GM19023 (cell line): ENCODE measurements at regions not wholly inside any gene's neighbourhood (a gene's known extent, or its start where the extent isn't known, plus 50 kb on each side); places are given as distances from the start of the nearest gene placed in this dataset.

Source experiments
- ATAC-seq: cut with Tn5 transposase; IDR thresholded peaks from one replicate; pipeline ENCODE4 v1.9.1; 2021; ENCODE audit warnings: mild to moderate bottlenecking, moderate library complexity; ENCODE audit not compliant: unreplicated experiment

DNA sequence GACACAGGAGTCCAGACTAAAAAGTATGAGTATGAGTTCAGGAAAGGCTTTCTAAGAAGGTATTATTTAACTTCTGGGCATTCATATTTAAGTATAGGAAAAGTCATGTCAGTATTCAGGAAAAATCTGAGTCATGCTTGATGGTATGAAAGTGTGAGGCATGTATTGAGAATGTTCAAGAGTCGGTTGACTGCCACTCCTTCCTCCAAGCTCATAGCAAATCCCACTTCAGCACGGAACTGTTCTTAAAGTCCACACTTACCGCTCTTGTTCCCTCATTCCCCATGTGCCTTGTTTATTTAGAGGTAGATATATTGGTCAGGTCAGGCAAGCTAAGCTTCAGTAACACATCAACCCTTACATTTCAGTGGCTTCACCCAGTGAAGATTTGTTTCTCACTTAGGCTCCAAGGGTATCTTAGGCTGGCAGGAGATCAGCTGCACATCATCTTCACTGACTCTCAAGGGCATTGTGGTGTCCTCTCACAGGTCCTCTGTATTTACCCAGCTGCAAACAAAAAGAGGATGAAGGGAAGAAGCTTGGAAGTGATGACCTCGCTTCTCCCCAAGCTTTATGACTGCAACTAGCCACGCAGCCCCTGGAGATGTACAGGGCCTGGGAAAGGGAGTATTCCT, 1189.2 kb downstream of the EFNB2 start:
- no peak for ATAC-seq

DNA sequence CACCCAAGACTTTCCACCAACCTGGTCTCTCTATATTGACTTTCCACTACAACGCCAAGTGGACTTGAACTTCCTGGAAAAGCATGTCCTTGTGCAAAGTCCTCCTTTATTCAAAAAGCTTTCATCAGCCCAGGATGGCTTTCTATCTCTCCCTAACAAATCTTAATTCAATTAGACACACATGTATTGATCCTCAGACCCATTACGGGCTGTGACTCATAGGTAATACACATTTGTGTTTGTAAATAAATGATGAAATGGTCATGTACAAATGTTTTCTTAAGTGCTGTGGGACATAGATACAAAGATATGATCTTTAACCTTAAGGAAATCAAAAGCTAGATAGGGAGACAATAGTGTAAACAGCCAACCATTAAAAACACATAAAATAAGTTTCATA, 1189.7 kb downstream of the EFNB2 start:
- no peak for ATAC-seq

DNA sequence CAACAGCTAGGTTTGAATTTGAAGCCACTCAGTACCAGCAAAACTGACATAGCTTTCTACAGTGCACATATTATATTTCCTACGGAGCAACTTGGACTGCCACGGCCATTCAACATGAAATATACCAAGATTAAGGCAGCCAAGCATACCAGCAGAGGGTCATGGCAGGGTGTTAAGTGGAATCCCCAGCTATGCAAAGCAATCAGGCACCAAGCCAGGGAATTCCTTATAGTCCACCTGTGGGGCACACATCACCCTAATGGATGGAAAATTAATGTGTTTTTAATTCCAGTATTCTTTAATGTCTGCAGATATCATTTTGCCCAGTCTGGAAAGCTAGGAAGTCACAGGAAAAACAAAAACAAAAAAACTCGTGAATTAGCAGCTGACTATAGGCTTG, 1190.3 kb downstream of the EFNB2 start:
- no peak for ATAC-seq

DNA sequence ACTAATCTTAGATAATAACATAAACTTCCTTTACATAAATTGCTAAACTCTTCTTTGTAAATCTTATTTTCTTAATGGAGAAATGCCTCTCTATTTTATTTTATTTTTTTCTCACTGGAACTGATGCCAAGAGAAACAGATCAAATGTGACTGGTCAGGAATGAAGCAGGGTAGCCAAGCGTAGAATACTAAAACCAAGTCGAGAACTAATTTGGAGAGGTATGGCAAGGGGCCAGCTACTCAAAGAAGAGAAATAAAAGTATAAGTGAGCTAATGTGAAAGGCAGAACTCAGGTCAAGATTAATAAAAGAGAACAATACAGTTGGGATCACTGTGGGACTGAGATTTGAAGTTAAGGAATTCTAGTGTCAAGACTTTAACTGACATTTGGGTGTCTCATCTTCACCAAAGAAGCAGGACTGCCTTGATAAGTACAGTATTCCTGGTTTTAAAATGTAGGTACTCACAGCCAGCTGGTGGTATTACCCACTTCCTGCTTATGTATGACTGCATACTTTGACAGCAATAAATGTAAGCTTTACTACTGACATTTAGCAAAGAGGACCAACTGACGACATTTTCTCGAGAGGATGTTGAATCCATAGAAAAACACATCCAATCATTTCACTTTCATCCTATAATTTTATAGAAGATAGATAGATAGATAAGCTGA, 1192.2 kb downstream of the EFNB2 start:
- no peak for ATAC-seq

DNA sequence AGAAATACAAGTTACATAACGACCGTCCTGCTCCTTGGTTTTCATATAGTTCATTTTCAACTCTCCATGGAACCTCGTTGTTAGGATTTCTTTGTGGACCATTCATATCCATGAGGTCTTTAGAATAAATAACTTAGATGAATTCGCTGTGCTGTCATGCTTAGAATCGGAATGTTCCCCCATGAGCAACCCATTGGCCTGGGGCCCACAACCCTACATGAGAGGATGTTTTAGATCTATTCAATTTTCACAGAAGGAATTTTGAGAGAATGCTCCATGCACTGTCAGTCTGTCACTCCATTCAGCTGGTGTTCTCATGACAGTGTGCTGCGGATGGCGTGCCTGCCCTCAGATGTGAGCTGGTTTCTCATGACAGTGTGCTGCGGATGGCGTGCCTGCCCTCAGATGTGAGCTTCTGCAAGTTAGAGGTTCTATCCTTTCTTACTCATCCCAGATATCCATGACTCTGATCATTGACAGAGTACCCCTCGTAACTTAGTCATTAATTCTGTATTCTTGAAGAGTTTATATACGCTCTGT, 1193.1 kb downstream of the EFNB2 start:
- ATAC-seq, result no peak

DNA sequence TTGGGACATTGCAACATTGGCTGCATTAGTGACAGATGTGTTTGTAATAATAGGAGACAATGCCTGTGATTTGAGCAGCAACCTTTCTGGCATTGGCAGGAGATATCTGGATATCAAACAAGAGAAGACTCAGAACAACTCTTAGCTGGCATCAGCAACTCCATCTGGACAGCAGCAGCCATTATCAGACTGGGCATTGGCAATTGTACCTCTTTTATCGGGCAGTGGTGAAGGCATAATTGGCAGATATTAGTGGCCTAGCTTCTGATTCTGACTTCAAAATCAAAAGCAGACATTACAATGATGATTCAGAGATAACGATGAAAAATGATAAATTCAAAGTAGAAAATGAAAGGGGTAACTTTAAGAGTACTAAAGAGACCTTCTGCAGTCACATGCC, 1193.7 kb downstream of the EFNB2 start:
- no peak for ATAC-seq

DNA sequence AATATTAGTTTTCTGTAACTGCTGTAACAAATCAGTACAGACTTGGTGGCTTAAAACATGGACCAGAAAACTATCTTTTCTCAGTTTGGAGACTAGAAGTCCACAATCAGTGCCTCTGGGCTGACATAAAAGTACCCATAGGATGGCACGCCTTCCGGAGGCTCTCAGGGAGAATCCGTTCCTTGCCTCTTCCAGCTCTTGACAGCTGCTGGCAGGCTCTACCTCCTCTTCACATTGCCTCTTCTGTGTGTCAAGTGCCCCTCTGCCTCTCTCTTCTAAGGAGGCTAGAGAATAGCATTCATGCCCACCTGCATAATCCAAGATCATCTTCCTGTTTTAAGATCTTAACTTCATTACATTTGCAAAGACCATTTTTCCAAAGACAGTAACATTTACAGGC, 1194.2 kb downstream of the EFNB2 start:
- no peak for ATAC-seq

DNA sequence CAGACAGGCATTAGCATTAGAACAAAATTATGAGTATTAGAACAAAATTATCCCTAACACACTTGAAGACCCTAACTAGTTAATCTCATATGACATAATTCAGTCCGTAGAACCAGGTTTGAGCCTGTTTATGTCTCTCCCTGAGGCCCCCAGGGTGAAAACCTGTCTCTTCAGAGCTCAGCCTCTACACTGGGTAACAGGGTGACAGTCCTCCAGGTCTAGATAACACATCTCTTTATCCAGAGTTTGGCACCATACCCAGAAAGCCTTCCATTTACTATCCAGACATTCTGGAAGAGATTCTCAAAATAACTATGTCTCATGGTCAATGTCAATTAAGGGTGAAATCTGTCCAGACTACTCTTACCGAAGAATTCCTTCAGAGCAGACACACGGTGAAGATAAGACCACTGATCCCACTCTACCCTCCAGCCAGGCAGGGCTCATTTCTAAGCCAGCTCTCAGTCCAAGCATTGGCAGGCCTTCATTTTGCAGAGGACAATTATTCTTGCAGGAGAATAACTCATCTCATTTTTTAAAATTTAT, 1195.3 kb downstream of the EFNB2 start:
- no peak for ATAC-seq

DNA sequence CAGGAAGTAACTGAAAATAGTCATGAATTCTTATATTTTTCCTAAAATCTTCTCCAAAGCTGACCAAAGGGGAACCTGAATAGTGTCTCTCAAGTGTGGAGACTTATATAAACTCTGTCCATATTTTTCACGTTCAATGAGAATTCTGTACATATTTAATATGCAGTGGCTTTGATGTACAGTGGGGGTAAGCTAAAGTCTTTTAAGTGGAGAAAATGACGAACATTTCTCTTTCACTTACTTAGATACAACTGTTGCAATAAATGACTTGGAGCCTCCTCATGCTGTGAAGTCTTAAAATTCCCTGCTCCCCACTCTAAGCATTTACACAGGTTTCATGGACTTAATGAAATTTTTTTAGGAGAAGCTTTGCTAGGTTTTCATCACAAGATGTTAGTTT, 1196.7 kb downstream of the EFNB2 start:
- no peak for ATAC-seq

DNA sequence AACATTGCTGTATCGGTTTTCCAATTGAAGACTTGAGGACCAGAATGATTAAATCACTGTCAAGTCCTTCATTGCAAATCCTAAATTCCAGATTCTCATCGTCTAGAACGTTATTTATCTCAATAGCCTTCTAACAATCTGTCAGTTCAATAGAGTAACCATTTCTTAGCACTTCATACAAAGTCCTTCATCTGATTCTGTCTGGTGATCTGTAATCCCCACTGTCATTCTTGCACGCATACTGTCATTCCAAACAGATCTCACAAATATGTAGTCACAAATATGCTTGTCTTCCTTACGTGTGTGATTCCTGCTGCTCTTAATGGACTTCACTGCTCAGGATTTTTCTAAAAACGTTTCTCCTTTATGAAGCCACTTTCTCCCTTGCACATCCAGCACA, 1197.5 kb downstream of the EFNB2 start:
- ATAC-seq, result no peak

DNA sequence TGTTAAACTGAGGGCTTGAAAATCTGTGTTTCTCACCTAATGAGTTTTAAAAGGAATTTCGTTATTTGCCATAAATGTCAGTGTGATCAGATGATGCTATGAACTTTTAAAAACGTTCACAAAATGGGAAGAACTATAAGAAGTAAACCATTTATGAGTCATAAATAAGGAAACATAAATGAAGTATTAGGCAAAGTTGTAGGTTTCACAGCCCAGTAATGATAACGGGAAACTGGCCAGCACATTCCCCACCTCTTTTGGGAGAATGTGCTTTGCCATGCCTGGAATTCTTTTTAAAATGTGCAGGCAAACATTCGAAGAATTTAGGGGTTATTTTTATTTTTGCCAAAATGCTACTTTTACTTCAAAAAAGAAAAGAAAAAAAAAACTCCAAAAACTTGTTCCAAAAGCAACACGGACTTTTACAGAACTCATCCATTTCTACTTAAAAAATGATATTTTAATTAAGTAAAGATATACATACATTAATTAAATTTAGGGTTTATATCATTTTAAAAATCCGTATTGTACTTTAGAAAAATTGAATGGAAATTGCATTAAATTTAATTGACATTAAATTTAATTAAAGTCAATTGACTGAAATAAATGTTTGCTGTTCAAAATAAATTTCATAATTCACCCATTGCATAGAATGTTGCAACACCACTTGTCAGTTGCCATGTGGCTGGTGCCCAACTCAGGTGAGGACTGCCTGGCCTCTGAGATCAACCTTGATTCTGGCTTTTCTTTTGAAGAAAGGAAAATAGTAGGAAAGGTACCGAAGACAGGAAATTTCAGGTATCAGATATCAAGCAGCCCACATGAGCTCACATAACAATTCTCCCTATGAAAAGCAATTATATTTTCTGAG, 1198.5 kb downstream of the EFNB2 start:
- ATAC-seq, result no peak

DNA sequence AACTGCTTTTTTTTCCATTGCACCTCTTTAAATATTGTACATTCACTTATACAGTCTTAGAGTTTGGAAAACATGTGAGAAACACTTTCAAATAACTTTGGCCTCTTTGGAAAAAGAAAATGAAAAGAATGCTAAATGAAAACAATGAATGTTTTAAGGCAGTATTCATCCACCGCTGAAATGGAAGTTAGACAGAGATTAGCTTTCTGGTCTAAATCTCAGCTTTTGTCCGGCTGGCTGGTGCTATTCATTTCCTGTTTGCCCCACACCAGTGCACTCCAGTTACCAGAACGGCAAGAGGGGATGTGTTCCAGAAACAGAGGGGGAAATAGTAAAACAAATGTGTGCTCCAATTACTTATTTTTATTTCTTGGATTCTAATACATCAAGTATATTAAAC, 1201.3 kb downstream of the EFNB2 start:
- no peak for ATAC-seq

DNA sequence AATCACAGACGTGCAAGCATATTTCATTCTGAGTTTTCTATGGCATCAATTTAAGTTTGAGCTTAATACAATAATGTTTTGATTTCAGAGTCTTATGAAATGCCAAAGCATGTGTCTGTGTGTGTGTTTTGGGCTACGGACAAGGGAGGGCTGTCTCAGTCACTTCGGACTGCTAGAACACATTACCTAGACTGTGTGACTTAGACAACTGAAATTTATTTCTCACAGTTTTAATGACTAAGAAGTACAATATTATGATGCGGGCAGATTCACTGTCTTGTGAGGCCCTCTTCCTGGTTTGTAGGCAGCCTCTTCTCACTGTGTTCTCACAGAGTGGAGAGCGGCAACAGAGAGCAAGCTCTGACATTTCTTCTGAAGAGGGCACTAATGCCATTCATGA, 1202.0 kb downstream of the EFNB2 start:
- ATAC-seq, result no peak

DNA sequence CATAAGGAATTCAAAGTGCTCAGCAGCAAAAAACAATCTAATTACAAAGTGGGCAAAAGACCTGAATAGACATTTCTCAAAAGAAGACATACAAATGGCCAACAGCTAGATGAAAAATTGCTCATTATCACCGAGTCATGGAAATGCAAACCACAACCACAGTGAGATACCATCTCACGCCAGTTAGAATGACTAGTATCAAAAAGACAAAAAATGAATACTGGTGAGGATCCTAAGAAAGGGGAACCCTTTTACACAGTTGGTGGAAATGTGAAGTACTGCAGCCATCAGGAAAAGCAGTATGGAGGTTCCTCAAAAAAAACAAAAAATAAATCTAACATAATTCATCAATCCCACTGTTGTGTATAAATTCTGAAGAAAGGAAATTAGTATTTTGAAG, 1206.1 kb downstream of the EFNB2 start:
- ATAC-seq, result no peak

DNA sequence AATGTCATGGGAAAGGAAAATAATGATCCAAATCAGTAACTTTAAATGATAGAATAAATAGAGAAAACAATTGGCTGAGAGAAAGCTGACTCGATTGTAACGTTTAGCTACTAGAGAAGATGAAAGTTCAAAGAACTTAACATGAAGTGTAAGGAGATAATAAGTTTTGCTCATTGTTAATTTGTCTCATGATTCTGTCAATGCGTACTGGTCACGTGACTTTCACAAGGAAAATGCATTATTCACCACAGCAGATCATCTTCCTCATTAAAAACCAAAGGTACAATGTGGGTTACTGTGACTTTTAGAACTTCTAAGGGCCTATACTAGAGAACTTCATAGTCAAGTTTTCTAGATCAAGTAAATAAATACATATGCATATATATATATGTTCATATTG, 1207.2 kb downstream of the EFNB2 start:
- ATAC-seq, result no peak

DNA sequence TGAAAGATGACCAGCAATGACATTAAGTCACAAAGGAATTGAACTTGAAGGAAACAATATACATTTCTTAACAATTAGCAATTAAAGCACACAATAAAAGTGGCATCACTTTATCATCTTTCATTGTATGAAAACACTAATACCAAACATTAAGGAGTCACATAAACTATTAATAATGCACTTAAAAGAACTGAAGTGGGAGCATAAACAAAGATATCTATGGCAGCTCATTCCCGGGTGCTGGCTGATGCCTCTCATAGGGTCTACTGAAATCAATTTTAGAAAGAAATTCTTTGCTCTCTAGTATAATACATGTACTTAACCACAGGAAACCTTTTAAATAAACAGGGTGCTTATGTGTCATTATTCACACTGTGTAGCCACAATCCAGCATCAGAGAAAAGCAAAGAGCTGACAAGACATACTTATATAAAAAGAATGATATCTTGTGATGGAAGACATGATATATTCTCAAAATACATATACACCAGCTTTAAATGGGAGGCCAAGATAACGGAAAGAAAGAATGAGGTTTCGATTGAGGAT, 1207.8 kb downstream of the EFNB2 start:
- no peak for ATAC-seq

DNA sequence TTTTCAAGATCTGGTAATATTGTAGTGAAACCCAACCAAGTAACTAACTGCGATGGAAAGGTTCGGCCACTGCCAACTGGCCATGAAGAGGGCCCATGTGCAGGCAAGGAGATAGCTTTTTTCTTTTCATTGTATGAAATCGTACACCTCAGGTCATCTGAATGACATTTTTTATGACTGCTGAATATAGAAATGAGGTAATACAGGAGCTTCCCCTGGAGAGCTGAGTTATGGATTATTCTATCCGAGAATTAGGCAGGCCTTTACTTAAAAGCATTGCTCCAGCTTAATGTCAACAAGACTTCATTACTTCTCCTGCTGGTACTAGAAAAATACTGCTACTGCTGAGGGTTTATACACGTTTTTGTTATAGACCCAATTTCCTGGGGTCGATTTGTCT, 1215.6 kb downstream of the EFNB2 start:
- ATAC-seq, result no peak

DNA sequence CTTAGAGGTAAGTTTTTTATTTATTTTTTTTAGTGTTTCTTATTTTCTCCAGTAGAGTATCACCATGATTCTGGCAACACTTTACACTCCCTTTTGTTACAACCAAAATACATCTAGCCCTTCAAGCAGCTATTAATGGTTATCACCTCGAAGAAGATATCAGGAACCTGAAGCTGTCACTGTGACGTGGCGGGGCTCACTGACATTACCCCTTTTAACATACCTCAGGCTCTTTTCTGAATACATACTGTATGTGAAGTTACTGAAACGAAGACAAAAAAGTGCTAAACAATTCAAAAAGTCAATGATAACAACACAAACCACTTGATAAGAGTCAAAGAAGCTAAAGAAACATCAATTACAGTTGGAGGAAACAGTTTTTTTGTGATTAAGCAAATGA, 1218.7 kb downstream of the EFNB2 start:
- no peak for ATAC-seq

DNA sequence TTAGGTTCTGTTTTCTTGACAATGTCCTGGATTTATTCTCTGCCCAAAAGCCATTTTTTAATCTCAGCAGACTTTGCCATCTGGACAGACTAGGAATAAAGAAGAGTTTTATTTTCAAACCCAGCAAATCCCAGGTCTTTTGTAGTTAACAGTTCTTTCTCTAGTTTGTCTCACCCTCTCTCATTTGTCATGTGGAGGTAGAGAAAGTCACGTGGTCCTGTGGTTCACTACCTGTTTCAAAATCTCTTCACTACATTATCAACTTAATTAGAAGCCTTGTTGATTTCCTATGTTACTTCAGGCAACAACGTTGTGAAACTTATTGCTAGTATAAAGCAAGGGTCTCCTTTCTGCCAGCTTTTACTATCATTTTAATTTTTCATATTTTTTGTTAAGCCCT, 1222.6 kb downstream of the EFNB2 start:
- ATAC-seq, result no peak

DNA sequence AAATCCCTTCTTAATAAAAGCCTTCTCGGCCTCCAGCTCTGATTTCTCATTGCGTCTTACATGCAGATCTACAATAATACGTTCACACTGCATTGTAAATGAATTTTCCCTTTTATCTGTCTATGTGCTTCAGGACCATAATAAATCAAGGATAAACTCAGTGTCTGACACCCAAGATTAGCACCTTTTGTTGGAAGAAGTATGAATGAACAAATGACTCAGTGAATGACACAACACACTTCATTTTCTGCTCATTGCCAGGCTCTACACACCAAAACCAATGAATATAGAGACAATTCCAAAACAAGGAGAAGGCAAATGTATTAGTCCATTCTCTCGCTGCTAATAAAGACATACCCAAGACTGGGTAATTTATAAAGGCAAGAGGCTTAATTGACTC, 1224.4 kb downstream of the EFNB2 start:
- no peak for ATAC-seq

DNA sequence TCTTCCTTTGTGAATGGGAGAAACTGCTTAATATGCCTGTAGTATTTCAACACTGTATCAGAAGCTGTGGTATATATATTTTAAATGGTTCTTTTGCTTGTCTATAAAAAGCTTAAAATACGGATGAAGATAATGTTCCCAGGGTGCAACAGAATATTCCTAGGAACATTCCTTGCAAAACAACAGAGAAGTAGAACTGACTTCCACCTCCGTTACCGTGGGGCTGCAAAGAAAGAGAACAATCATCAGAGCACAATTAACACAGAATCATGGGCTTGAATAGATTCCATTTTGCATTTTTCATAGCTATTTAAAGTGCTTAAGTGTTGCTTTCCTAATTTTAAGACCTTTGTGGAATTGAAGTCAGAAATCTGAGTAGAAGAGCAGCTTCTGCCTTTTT, 1227.7 kb downstream of the EFNB2 start:
- ATAC-seq, result no peak
